GM21423 (cell line): ENCODE measurements at regions not wholly inside any gene's neighbourhood (a gene's known extent, or its start where the extent isn't known, plus 50 kb on each side); places are given as distances from the start of the nearest gene placed in this dataset.
"Not testable (repeated sequence)": the region's sequence is repeated elsewhere in the genome, so short reads cannot be mapped to it uniquely, and the experiment has no call there.

Experiments used
- ATAC-seq: cut with Tn5 transposase; IDR thresholded peaks from one replicate; pipeline ENCODE4 v1.9.1; 2021; ENCODE audit warnings: mild to moderate bottlenecking, moderate library complexity; ENCODE audit not compliant: unreplicated experiment

DNA sequence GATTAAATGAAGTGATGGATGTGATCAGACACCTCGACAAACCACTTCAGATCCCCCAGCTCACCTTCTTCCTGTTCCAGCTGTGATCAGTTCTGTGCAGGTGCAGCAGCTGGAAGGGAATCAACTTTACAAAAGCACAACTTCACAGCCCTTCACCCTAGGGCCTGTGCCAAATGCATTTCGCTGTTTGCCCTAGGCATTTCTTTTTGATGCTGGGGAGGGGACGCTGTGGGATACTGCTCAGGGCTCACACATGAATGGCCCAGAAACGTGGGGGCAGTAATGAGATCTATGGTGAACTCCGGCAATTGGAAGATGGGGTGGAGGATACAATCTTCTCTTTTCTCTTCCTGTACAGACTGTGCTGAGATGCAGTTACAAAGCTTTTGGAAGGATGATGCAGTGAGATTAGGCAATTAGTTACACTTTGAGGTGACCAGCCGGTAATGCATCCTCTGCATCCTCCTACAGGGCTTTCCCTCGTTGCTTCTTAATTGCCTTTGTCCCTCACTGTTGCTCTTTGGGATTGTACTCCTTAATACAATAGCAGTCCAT lies 215.1 kb upstream of the PITX2 start:
- ATAC-seq: no peak

DNA sequence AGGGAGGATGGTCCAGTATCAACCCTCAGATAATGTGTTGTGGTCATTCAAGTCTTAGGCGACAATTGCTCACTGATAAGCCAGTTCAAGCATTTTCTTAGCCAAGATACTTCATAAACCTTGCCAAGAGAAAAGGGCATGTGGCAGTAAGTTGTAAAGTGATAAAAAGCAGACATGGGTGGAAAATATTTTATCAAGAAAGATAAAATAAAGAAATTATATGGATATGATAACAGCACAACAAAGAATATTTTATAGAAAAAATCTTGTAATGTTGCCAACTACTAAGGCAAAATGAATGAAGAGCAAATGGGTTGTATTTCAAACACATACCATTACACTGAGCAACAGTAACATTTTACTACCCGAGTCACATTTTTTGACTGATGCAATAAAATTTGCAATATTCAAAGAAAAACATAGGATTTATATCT lies 217.4 kb upstream of the PITX2 start:
- no peak for ATAC-seq

DNA sequence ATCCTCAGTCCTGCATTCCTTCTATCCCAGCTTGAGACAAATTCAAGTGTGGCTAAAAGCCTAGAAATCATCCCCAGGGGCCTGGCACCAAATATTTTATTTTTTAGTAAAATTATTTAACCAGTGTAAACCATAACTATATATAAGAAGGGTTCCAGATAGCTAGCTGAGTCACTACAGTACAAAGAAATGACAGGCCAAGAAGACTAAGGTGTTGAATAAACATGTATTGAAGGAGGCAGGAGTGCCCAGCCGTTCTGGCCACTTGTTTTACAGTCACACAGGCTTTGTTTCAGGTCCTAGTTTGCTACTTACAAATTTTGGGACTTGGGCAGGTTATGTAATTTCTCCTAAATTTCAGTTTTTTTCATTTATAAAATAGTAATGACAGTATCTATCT lies 225.9 kb upstream of the PITX2 start:
- no peak for ATAC-seq

DNA sequence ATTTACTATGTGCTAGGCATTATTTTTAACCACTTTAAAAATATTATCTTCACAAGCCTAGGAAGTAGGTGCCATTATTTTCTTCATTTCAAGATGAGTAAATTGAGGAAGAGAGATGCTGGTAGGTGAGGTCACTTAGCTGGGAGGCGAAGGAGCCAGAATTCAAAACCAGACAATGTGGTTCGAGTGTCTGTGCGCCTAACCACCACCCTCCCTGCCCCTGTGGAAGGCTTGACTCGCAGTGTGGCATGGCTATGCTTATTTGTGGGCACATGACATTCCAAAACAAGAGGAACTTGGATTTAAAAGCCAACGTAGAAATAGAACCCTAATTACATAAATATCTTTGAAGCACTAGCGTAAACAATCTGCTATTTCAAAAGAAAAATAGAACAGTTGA lies 226.6 kb upstream of the PITX2 start:
- ATAC-seq: no peak

DNA sequence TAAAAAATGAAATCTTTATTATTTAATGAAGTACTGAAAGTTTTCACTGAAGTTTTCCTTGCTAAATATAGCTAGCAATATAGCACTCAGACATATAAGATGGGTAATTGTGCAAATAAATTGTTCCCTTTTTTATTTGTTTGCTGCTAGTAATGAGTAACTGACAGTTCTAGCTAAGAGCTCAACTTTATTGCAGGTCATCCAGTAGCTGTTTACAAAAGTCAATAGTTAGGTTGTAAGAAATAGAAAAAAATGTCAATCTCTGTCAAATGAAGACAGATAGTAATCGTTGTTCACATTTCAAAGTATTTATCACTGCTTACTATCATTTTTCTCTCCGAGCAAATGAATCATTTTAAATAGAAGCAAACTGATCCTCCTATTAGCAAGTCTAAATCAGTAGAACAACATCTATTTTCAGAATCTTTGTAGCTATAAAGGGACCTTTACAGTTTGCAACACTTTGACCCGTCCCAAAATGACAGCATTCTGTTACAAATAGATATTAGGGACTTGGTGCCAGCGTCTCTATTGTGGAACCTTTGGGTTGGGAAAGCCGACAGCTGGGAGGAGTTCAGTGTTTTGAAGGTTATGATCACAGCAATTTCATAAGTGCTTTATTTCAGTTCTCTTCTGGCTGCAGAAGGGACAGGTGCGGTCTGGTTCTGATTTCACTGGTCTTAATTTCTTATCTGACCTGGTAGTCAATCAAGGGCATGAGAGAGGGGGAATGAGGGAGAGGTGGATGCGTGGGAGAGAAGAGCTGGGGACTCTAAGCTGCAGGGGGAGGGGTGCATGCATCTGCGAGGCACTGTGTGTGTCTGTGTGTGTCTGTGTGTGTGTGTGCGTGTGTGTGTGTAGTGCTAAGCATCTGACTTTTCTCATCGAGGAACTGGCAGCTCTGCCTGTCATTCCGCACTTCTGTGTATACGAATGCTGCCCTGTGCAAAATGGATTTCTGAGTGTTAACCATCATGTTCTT lies 227.9 kb upstream of the PITX2 start:
- ATAC-seq: no peak

DNA sequence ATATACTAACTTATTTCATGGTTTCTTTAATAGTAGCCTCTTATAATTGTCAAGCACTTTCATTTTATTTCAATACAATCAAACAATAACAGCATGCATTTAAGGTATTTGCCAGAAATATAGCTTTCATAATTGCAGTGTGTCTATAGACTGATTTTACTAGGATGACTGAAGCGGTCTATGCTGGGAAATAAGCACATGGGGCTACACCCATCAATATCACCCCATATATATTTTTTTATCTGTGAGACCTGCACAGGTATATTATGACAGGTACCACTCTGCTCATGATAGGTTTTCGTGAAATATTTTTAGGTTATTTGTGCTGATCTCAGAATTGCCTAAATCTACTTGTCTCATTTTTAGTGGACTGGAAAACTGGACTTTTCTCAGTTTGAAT lies 229.1 kb upstream of the PITX2 start:
- no peak for ATAC-seq

DNA sequence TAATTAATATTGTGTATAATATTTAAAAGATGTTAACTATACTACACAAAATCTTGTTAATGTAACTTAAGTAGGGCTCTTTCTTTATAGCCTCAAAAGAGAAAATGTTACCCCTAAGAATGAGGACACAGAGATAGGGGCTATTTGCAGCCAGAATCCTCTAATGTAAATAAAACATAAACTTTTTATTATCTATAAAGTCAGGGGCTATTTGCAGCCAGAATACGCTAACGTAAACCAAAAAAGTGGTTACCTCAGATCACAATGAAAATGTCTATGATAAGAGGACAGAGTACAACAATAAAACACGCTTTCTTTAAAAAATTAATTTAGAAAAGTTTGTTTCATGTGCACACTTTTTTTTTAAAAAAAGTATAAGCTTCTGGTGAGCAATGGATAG lies 229.9 kb upstream of the PITX2 start:
- no peak for ATAC-seq

DNA sequence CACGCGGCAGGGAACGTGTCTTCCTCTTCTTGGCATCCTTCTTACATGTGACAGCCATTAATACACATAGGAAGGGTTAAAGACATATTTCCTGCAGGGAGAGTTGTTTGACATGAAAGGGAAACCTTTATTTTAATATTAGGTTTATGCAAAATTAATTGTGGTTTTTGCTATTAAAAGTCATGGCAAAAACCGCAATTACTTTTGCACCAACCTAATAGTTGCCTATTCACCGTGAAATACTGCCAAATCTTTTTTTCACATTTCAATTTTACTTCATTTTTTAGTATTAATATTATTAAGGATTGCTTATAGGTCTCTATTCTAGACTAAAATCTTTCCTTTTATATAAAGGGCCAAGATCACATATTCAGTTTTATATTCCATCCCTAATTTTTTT lies 230.4 kb upstream of the PITX2 start:
- ATAC-seq: no peak

DNA sequence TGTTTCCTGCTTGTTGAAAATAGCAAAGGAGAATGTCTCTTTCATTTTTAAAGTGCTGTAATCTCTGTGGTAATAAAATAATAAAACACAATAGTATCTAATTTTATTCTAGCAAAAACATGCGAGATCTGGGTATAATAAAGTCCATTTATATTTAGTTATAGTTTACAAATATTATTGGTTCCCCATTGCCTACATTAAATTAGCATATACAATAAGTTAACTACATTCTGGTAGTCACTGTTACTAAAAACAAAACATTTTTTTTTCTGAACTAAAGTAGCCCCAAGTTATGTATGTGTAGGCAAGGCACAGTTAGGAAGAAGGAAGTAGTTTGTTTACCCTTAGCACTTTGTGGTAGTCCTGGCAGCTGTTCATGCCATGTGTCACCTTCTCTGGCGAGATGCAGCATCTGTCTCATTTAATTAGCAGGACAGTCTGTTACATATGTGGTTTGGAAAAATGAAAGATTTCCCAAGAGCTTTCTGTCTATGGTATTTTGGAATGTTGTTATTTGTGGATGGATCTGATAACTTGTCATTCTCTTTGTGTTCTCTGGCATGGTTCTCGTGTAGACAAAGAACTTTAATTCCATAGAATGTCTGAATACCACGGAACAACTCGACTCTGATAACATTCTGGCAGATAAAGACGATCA lies 231.3 kb upstream of the PITX2 start:
- ATAC-seq: no peak

DNA sequence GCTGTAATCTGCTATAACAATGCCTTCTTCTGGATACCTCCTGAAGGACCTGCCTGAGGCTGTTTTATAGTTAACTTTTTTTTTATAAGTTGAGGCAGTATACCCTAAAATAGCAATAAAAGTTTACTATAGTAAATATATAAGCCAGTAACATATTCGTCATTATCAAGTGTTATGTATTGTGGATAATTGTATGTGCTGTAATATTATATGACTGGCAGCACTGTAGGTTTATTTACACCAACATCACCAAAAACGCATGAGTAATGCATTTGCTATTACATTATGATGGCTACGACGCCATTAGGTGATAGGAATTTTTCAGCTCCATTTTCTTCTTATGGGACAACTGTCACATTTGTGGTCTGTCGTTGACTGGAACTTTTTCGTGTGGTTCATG lies 237.2 kb upstream of the PITX2 start:
- ATAC-seq: no peak

DNA sequence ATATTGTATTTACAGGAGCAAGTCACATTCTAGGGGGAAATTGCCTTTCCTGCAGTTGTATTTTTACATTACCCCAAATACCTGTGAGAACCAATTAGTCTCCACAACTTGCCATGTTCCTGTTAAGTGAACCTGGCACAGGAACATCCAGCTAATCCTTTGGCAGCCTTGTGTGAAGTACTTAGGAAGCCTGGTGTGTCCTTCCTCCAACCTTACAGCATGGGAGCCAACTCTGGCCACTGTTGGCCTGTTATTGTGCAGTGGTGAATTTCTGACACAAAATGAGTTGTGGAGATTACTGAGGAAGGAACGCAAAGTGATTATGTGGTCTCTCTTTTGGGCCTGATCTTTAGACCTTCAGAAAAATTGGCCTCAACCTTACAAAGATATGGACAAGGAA lies 238.0 kb upstream of the PITX2 start:
- no peak for ATAC-seq

DNA sequence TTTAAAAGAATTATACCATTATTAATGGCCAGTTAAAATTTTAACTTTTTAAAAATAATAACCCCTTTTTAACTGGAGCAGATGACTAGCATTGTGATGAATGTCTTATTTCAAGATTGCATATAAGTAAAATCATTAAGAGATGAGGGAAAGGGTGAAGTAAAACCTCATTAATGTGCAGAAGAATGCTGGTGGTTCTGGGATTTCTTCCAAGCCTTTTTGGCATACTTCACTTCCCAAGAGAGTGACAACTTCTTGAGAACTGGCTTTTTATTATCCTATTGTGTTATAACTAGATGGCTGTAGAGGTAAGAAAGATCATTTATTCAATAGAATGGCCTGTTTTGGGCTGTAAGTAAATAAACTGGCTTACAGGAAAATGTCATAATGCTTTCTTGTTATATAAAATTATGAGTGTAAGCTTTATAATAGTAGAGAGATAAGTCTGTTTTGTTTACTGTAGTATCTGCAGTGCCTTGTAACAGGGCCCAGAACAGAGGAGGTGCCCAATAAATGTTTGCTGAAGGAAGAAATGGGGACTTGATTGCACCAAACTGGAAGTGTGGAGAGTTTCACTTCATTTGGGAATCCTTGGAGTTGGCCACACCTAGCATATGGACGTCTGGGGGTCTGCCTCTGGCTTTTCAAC lies 242.9 kb upstream of the PITX2 start:
- no peak for ATAC-seq

DNA sequence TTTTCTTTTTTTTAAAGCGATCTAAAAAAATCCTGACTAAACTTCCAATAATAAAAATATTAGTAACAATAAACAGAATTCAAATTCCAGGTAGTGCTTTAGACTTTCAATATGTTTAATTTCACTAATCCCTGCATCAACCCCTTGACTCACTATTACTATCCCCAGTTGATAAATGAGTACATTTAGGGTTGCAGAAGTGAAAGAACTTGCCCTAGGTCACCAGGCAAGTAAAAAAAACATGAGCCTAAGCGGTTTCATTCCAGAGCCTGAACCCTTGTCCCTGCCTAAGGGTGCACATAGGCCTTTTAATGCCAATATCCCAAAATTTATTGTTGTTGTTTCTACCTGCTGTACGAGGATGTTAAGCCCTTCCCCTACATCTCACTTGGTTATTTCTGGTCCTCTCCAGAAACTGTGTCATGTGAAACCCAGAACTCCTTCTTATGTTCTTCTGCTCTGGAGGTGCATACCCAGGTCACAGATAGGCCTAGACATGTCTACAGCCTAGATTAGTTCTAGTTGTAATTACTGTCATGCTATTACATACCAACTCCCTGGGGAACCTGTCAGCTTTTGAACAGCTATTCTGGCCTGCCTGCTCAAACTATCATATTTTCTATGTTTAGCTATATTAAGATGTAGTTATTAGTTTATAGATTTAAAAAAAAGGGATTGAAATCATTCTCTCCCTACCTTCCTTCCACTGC lies 244.5 kb upstream of the PITX2 start:
- peak; percentile 58 for ATAC-seq

DNA sequence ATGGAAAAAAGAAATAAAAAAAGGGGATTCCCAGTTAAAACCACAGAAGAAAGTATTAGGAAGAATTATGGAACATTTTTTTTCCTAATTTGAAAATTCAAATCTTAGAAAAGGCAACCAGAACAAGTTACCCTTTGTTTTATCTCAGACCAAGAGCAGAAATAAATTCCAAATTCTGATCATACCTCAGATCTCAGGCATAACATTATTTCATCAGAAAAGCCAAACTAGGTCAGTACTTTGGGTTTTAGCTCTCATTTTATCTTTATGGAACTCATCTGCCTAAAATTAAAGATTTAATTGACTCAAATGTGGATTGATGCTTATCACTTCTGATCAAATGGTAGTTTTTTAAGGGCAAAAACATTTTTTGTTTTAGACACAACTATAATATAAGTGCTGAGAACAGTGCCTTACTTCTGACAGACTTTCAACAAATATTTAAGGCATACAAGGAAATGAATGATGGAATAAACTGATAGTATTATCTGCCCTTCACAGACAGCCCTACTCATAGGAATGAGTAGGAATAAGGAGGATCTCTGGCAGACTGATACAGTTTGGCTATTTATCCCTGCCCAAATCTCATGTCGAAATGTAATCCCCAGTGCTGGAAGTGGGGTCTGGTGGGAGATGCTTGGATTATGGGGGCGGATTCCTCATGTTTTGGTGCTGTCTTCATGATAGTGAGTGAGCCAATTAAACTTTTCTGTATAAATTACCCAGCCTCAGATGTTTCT lies 245.3 kb upstream of the PITX2 start:
- no peak for ATAC-seq

DNA sequence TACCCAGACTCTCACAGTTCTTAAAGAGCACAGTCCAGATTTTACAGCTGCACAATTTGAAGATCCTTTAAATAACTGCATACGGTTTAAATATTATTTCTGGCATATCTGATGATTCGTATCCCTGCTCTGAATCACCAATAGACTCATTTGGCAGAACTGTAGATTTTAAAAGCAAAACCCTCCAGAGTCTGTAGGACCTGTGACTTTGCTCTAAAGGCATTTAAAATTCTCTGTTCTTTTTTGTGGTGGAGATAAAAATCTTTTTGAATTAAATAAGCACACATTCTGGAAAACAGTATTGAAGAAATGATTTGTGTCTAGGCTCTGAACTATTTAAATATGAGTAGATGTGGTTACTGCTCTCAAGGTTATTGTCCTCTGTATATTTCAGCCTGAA lies 246.2 kb upstream of the PITX2 start:
- no peak for ATAC-seq

DNA sequence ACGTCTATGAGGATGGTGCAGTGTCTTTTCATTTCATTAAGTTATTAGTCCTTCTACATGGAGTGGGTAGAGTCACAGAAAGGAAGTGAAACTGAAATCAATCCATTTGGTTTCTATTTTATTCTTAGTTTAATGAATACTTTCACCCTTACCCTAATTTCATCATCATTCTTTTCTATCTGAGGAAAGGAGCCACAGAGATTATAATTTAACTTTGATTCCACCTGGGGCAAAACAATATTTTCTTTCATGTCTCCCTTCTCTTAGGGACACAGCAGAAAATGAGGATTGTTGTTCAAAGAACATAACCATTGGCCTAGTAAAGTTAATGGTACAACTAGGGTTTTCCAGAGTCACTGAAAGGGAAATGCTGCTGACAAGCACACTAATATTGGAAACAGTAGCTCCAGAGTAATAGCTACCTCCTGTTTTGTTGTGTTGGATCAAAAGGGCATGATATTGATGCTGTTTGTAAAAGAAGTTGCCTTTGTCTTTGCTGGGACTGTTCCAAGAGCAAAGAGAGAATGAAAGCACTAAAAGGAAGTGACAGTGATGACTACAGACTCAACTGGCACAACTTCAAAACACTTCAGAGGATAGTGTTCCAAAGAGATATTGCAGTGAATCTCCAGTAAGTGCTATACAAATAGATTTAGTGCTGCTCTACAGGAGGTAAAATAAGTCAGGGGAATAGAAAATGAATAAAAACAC lies 247.1 kb upstream of the PITX2 start:
- ATAC-seq: peak; percentile 86

DNA sequence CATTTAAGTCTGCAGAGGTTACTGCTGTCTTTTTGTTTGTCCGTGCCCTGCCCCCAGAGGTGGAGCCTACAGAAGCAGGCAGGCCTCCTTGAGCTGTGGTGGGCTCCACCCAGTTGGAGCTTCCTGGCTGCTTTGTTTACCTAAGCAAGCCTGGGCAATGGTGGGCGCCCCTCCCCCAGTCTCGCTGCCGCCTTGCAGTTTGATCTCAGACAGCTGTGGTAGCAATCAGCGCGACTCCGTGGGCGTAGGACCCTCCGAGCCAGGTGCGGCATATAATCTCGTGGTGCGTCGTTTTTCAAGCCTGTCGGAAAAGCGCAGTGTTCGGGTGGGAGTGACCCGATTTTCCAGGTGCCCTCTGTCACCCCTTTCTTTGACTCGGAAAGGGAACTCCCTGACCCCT lies 253.3 kb upstream of the PITX2 start:
- not testable (repeated sequence) for ATAC-seq

DNA sequence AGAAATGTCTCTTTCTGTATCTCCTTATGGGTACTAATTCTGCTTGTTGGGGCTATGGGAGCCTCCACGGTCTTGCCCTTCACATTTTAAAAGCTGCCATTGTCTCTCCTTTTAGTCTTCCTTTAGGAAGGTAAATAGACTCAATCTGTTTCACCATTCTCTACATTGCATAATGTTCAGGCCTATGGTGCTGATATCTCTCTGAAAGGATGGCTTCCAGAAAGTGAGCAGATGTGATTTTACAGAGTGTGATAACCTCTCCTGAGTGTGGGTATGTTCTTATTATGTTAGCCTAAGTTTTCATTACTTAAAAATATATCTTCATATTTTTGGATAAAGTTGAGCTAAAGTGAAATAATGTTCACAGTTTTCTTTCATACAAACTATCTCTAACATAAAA lies 254.0 kb upstream of the PITX2 start:
- ATAC-seq: no peak

DNA sequence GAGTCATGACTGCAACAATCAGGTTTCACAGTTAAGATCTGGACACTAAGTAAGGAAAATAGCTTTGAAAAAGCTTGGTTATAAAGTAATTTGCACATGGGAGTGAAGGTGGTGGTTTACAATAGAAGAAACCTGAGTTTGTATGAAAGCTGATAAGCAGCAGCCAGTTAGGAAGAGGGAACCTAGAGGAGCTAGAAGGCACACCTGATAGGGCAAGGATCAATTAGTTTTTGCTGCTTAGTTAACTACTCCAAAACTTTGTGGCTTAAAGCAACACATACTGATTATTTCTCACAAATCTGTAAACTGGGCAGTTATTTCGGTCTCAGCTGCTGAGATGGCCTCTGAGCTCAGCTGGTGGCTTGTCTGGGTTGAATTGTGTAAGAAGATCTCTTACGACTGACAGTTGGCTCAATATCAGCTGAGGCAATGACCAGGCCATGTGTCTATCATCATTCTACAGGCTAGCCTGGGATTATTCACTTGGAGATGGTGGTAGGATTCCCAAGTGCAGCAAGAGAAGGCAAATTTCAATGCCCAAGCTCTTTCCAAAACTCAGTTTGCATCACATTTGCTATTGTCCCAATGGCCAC lies 255.0 kb upstream of the PITX2 start:
- no peak for ATAC-seq
